Loucy (cell line): ENCODE measurements at regions not wholly inside any gene's neighbourhood (a gene's known extent, or its start where the extent isn't known, plus 50 kb on each side); places are given as distances from the start of the nearest gene placed in this dataset.

Experiments used
- EZH2phosphoT487 ChIP-seq: fragments of 200-600 bp; IDR thresholded peaks from 2 replicates; pipeline ENCODE4 v1.6.1; 2018; ENCODE audit warnings: antibody characterized with exemption, mild to moderate bottlenecking, moderate library complexity, borderline replicate concordance
- TF ChIP-seq, protein P1 (sequence below): fragments of 200-600 bp; sonication (generic); conservative IDR thresholded peaks from 2 replicates; pipeline ENCODE4 v1.5.1; 2014; ENCODE audit warnings: mild to moderate bottlenecking, antibody characterized with exemption, low read length

DNA sequence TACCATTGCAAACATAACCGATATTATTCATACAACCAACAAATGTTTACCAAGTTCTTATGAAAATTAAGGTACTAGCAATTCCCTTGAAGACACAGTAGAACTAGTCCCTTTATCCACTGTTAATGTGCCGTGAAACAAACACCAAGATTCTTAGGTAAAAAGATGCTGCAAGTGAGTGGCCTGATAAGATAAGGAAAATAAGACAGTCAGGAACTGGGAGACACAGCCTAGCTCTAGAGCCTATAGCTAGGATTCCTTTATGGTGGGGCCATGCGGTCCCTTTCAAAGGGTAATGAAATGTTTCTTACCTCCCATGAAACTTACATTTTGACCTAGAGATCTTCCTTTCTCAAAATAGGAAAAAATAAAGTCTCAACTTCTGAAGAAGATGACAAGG, 658.4 kb upstream of the MIR17HG start:
- TF ChIP-seq, protein P1, sequence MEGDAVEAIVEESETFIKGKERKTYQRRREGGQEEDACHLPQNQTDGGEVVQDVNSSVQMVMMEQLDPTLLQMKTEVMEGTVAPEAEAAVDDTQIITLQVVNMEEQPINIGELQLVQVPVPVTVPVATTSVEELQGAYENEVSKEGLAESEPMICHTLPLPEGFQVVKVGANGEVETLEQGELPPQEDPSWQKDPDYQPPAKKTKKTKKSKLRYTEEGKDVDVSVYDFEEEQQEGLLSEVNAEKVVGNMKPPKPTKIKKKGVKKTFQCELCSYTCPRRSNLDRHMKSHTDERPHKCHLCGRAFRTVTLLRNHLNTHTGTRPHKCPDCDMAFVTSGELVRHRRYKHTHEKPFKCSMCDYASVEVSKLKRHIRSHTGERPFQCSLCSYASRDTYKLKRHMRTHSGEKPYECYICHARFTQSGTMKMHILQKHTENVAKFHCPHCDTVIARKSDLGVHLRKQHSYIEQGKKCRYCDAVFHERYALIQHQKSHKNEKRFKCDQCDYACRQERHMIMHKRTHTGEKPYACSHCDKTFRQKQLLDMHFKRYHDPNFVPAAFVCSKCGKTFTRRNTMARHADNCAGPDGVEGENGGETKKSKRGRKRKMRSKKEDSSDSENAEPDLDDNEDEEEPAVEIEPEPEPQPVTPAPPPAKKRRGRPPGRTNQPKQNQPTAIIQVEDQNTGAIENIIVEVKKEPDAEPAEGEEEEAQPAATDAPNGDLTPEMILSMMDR = no peak
- no peak for TF ChIP-seq EZH2phosphoT487
